ENCODE measurements at regions not wholly inside any gene's neighbourhood (a gene's known extent, or its start where the extent isn't known, plus 50 kb on each side); places are given as distances from the start of the nearest gene placed in this dataset.

GRCh38 chr13:26964278-26965250 lies 204.0 kb upstream of the GPR12 start:
- no peak for TF ChIP-seq POLR2AphosphoS5 (IDR thresholded peaks at IDR 0.05; ENCODE audit: low read depth, low read length)
- TF ChIP-seq, protein P1, sequence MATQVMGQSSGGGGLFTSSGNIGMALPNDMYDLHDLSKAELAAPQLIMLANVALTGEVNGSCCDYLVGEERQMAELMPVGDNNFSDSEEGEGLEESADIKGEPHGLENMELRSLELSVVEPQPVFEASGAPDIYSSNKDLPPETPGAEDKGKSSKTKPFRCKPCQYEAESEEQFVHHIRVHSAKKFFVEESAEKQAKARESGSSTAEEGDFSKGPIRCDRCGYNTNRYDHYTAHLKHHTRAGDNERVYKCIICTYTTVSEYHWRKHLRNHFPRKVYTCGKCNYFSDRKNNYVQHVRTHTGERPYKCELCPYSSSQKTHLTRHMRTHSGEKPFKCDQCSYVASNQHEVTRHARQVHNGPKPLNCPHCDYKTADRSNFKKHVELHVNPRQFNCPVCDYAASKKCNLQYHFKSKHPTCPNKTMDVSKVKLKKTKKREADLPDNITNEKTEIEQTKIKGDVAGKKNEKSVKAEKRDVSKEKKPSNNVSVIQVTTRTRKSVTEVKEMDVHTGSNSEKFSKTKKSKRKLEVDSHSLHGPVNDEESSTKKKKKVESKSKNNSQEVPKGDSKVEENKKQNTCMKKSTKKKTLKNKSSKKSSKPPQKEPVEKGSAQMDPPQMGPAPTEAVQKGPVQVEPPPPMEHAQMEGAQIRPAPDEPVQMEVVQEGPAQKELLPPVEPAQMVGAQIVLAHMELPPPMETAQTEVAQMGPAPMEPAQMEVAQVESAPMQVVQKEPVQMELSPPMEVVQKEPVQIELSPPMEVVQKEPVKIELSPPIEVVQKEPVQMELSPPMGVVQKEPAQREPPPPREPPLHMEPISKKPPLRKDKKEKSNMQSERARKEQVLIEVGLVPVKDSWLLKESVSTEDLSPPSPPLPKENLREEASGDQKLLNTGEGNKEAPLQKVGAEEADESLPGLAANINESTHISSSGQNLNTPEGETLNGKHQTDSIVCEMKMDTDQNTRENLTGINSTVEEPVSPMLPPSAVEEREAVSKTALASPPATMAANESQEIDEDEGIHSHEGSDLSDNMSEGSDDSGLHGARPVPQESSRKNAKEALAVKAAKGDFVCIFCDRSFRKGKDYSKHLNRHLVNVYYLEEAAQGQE (IDR thresholded peaks at IDR 0.05; ENCODE audit: insufficient read depth in 1 of 2, low read depth in 2 of 2, low read length in 2 of 2): no peak

DNA sequence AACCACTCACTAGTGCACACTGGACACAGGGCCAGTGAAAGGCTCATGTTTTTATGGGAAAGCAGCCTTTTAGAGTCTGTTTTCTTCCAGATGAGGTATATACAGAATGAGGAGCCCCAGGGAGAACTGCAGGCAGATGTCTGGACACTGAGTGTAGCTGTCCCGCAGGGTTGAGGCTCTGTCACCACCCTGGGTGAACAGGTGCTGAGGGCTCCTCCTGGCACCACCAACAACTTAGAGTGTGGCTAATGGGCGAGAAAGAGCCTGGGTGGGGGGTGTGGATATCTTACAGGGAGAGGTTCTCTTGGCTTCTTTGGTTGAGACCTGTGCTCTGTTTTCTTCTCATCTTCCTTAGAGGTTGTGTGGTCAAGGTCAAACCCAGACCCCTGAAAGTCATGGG lies 202.1 kb upstream of the GPR12 start:
- no peak for TF ChIP-seq POLR2AphosphoS5 (IDR thresholded peaks at IDR 0.05; ENCODE audit: low read depth, low read length)

DNA sequence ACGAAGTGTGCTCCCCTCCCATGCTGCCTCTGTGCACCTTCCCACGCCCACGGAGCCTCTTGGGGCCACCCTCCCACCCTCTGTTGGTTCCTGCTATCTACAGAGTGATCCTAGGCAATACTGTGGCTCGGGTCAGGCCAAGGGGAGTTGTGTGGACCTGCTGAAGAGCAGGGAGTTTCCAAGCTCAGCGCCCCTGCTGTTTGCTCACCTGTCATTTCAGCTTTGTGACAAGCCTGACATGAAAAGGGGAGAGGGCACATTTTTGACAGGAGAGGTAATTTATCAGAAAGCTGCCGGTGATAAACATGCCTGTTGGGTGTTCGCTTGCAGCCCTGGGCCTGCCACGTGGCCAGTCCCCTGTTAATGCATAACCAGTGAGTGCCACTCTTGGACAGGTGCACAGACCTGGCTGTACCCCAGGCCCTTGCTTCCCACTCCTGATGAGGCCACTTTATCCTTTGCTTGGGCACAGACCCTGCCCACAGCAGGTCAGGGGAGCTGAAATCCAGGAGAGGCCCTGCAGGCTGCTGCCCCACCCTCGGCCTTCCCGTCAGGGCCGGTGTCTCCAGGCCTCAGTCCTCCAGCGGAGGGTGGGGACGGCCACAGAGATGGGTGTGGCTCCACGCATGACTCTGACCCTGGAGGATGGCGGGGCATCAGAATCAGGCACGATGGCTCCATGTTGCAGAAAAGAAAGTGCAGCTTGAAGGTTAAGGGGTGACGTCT lies 201.5 kb upstream of the GPR12 start:
- TF ChIP-seq FOXP2 (optimal IDR thresholded peaks at IDR 0.05; ENCODE audit: borderline replicate concordance, extremely low read depth, extremely low read length, insufficient read depth) (no peak), POLR2AphosphoS5 (IDR thresholded peaks at IDR 0.05; ENCODE audit: low read depth, low read length) (no peak), SIN3A (IDR thresholded peaks at IDR 0.05; ENCODE audit: borderline replicate concordance, insufficient read depth, low read length) (no peak), TAF1 (IDR thresholded peaks at IDR 0.05; ENCODE audit: borderline replicate concordance, insufficient read depth, low read length) (no peak)
- TF ChIP-seq, protein P1 (IDR thresholded peaks at IDR 0.05; ENCODE audit: insufficient read depth in 1 of 2, low read depth in 2 of 2, low read length in 2 of 2): no peak

GRCh38 chr13:26957182-26957581 lies 196.6 kb upstream of the GPR12 start:
- TF ChIP-seq, protein P1 (IDR thresholded peaks at IDR 0.05; ENCODE audit: insufficient read depth in 1 of 2, low read depth in 2 of 2, low read length in 2 of 2): no peak
- TF ChIP-seq TAF1 (IDR thresholded peaks at IDR 0.05; ENCODE audit: borderline replicate concordance, insufficient read depth, low read length) (no peak), POLR2AphosphoS5 (IDR thresholded peaks at IDR 0.05; ENCODE audit: low read depth, low read length) (no peak), FOXP2 (optimal IDR thresholded peaks at IDR 0.05; ENCODE audit: borderline replicate concordance, extremely low read depth, extremely low read length, insufficient read depth) (no peak), SIN3A (IDR thresholded peaks at IDR 0.05; ENCODE audit: borderline replicate concordance, insufficient read depth, low read length) (no peak)

- TF ChIP-seq FOXP2 (optimal IDR thresholded peaks at IDR 0.05; ENCODE audit: borderline replicate concordance, extremely low read depth, extremely low read length, insufficient read depth): no peak
- TF ChIP-seq POLR2AphosphoS5 (IDR thresholded peaks at IDR 0.05; ENCODE audit: low read depth, low read length): no peak
- no peak for TF ChIP-seq TAF1 (IDR thresholded peaks at IDR 0.05; ENCODE audit: borderline replicate concordance, insufficient read depth, low read length)
- TF ChIP-seq, protein P1 (IDR thresholded peaks at IDR 0.05; ENCODE audit: insufficient read depth in 1 of 2, low read depth in 2 of 2, low read length in 2 of 2): no peak
- no peak for TF ChIP-seq SIN3A (IDR thresholded peaks at IDR 0.05; ENCODE audit: borderline replicate concordance, insufficient read depth, low read length)
These were observed 196.0 kb upstream of the GPR12 start for GRCh38 chr13:26956522-26957142.
